Esophagus squamous epithelium (tissue), 5 donors: ENCODE measurements at regions not wholly inside any gene's neighbourhood (a gene's known extent, or its start where the extent isn't known, plus 50 kb on each side); places are given as distances from the start of the nearest gene placed in this dataset.

Source experiments
- DNase-seq: peaks from one replicate; lab custom pipeline; 2025; lab: John Stamatoyannopoulos, UW
- H3K27ac ChIP-seq, 4 donors: fragments of 200-600 bp; sonication (generic); one replicate each; pipeline ENCODE4 v1.5.1; 2016 to 2019; ENCODE audit warnings: mild to moderate bottlenecking in 1 of 4
- H3K27me3 ChIP-seq, 4 donors: fragments of 200-600 bp; sonication (generic); 1 replicate in 3 of 4; 2 replicates in 1 of 4; pipeline versions ENCODE4 v1.5.1 to v1.6.0; 2017 to 2021; ENCODE audit warnings: antibody characterized with exemption in 1 of 4
- H3K36me3 ChIP-seq, 3 donors: fragments of 200-600 bp; sonication (generic); one replicate each; pipeline ENCODE4 v1.5.1; 2016 to 2019
- H3K4me1 ChIP-seq, 3 donors: fragments of 200-600 bp; sonication (generic); one replicate each; pipeline ENCODE4 v1.5.1; 2017 to 2019
- H3K4me3 ChIP-seq, 4 donors: fragments of 200-600 bp; sonication (generic); 1 replicate in 3 of 4; 2 replicates in 1 of 4; pipeline ENCODE4 v1.5.1; 2016 to 2019; ENCODE audit warnings: mild to moderate bottlenecking in 2 of 4, moderate library complexity in 1 of 4
- H3K9me3 ChIP-seq, 3 donors: fragments of 200-600 bp; sonication (generic); one replicate each; pipeline ENCODE4 v1.5.1; 2016 to 2019
- POLR2A ChIP-seq, 4 donors: fragments of 450-650 bp; IDR thresholded peaks; one replicate each; pipeline ENCODE4 v1.6.1; 2017; ENCODE audit warnings: antibody characterized with exemption in 4 of 4, mild to moderate bottlenecking in 4 of 4, moderate library complexity in 3 of 4
- WGBS, 2 donors: methylation state at CpG; one replicate each; pipeline ENCODE4 v1.1.5; 2018; 5-methylcytosine and 5-hydroxymethylcytosine counted together
- intact Hi-C: fragments of 100-400 bp; cut with DNase I; formaldehyde crosslinking; loops from one replicate; pipeline ENCODE4 v1.15.0; 2022
- small RNA-seq, 4 donors: library from RNA; depleted of rRNA; stranded (forward); fragments of <200 nt; gene quantifications; one replicate each; pipeline ENCODE3, GENCODE V24; 2016
- TF ChIP-seq, protein P1 (sequence below), 6 experiments: fragments of 450-650 bp in 4 of 6; fragments of 200-600 bp in 2 of 6; sonication (generic) in 2 of 6; IDR thresholded peaks; one replicate each; pipeline ENCODE4 v1.5.1; 2016 to 2019; ENCODE audit warnings: antibody characterized with exemption in 6 of 6, mild to moderate bottlenecking in 4 of 6, moderate library complexity in 4 of 6
- donor health status: DM: yes; HTN: yes; CAD: no.

DNA sequence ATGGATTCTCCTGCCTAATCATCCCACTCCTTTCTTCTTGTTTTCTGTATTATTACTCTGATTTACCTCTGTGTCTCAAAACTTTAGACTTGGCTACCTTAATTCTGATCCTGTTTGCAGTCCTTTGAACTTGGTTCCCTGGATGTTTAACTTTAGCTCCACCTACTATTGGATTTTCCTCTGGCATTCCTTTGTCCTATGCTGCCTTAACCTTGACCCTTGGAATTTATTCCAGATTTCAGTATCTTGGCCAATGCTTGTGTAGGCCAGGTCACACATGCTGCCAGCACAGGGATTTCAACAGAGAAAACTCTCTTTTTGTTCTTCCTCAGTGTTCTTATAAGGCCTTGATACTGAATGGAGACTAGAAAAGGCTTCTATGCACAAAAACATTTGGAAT, 65.0 kb upstream of the DNAJC19 start:
- no peak overlapping the region for H3K27ac ChIP-seq
- DNase-seq, result no peak
- H3K4me3 ChIP-seq, result no peak overlapping the region
- intact Hi-C loops, result no loop called here
- H3K27me3 ChIP-seq, result no peaks in the 10 kb centered on the region
- TF ChIP-seq, protein P1, sequence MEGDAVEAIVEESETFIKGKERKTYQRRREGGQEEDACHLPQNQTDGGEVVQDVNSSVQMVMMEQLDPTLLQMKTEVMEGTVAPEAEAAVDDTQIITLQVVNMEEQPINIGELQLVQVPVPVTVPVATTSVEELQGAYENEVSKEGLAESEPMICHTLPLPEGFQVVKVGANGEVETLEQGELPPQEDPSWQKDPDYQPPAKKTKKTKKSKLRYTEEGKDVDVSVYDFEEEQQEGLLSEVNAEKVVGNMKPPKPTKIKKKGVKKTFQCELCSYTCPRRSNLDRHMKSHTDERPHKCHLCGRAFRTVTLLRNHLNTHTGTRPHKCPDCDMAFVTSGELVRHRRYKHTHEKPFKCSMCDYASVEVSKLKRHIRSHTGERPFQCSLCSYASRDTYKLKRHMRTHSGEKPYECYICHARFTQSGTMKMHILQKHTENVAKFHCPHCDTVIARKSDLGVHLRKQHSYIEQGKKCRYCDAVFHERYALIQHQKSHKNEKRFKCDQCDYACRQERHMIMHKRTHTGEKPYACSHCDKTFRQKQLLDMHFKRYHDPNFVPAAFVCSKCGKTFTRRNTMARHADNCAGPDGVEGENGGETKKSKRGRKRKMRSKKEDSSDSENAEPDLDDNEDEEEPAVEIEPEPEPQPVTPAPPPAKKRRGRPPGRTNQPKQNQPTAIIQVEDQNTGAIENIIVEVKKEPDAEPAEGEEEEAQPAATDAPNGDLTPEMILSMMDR (IDR thresholded peaks at IDR 0.05), result no peak
- TF ChIP-seq POLR2A (IDR thresholded peaks at IDR 0.05), result no peak
- no peaks in the 10 kb centered on the region for H3K9me3 ChIP-seq
- no peaks in the 10 kb centered on the region for H3K36me3 ChIP-seq
- no peaks in the 10 kb centered on the region for H3K4me1 ChIP-seq

DNA sequence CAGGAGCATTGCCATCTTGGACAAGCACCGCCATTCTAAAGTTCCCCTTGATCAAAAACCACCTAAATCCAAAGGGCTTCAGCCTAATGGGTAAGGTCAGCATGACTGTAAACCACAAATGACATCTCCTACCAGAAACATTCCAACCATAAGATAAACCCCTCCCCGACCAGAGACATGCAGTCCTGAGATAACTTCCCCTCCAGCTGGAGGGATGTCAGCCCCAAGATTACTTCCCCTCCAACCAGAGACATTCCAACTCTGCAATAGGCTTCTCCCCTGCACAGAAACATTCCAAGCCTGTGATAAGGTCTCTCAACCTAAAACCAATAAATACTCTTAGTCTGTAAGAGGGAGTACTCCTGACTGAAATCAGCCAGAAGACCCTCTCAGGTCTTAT, 62.7 kb upstream of the DNAJC19 start:
- intact Hi-C loops, result no loop called here
- TF ChIP-seq POLR2A (IDR thresholded peaks at IDR 0.05), result no peak
- TF ChIP-seq, protein P1 (IDR thresholded peaks at IDR 0.05), result no peak
- no peaks in the 10 kb centered on the region for H3K4me1 ChIP-seq
- 40 to 66% methylated on average over 2 of the region's 2 CpGs for WGBS, 2 donors
- H3K4me3 ChIP-seq, result no peak overlapping the region
- no peak overlapping the region for H3K27ac ChIP-seq
- no peaks in the 10 kb centered on the region for H3K27me3 ChIP-seq
- no peak for DNase-seq
- H3K36me3 ChIP-seq, result no peaks in the 10 kb centered on the region
- H3K9me3 ChIP-seq, result no peaks in the 10 kb centered on the region

DNA sequence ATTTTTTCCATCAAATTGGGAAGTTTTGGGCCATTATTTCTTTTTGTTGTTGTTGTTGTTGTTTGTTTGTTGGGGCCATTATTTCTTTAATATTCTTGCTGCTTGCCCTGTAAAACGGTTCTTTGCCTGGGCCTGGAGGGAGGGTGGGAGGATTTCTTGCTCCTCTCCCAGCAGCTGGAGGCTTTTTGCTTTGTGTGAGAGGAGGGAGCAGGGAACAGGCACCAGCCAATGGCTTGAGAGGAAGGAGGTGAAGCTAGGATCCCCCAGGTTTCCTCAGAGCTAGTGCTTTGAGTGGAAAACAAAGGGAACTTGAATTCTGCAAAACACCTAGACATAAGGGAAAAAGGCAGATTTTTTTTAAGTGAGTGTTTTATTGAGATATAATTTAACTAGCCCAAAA, 61.2 kb upstream of the DNAJC19 start:
- no peak for DNase-seq
- Histone ChIP-seq H3K9me3 (peaks cover 0 to 14% (median 7%) of the 10 kb centered on the region in 3 donors), H3K4me3 (no peak overlapping the region), H3K27ac (no peak overlapping the region), H3K36me3 (no peaks in the 10 kb centered on the region), H3K27me3 (no peaks in the 10 kb centered on the region), H3K4me1 (no peaks in the 10 kb centered on the region)
- intact Hi-C loops, result no loop called here
- no peak for TF ChIP-seq POLR2A (IDR thresholded peaks at IDR 0.05)
- TF ChIP-seq, protein P1 (IDR thresholded peaks at IDR 0.05), result no peak
- WGBS, 2 donors, result 22% methylated on average over 1 of the region's 1 CpG; no CpG with 5 or more reads in 1 of the 2 donors

DNA sequence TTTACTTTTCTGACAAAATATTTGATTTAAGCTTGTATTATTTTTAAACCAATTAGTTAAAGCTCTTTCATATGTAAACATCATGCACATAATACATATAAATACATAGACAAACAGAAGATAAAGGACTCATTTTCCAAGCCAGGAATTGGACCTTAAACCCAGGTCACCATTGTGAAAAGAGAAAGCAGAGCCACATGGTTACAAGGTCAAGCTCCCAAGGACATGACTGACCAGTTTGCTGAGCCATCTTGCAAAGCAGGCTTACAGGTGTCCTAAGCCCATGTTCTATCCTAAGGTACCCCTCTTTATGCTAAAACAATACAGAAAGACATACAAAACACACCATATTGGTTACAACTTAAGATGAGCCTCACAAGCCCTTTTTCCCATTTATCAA, 50.5 kb upstream of the DNAJC19 start:
- TF ChIP-seq, protein P1 (IDR thresholded peaks at IDR 0.05), result no peak
- TF ChIP-seq POLR2A (IDR thresholded peaks at IDR 0.05), result no peak
- Histone ChIP-seq H3K4me1 (no peaks in the 10 kb centered on the region), H3K36me3 (no peaks in the 10 kb centered on the region), H3K9me3 (no peaks in the 10 kb centered on the region), H3K27ac (no peak overlapping the region), H3K4me3 (no peak overlapping the region), H3K27me3 (no peaks in the 10 kb centered on the region)
- no peak for DNase-seq
- intact Hi-C loops, result no loop called here

Small RNA genes in the stretch of these regions (small RNA-seq; reads per million reads assigned to genes)
- gene AC083904.1 (0 reads per million in 4 donors), gene RNU6-4P (0 to 0.68 (median 0.15) reads per million in 4 donors)
